MM.1S (cell line): ENCODE measurements at regions not wholly inside any gene's neighbourhood (a gene's known extent, or its start where the extent isn't known, plus 50 kb on each side); places are given as distances from the start of the nearest gene placed in this dataset.

Experiments used
- CTCF ChIP-seq: fragments of 300-600 bp; sonication (generic); IDR thresholded peaks from 2 replicates; pipeline ENCODE4 v1.5.1; 2016; ENCODE audit warnings: antibody characterized with exemption, low read length, mixed read lengths
- EZH2 ChIP-seq: fragments of 300-600 bp; sonication (generic); optimal IDR thresholded peaks from 2 replicates; pipeline ENCODE3; 2017; ENCODE audit warnings: low read depth, mild to moderate bottlenecking, antibody characterized with exemption, low read length, mixed read lengths
- EZH2phosphoT487 ChIP-seq: fragments of 300-600 bp; sonication (generic); IDR thresholded peaks from 2 replicates; pipeline ENCODE4 v1.6.1; 2018; ENCODE audit warnings: antibody characterized with exemption, low read length

DNA sequence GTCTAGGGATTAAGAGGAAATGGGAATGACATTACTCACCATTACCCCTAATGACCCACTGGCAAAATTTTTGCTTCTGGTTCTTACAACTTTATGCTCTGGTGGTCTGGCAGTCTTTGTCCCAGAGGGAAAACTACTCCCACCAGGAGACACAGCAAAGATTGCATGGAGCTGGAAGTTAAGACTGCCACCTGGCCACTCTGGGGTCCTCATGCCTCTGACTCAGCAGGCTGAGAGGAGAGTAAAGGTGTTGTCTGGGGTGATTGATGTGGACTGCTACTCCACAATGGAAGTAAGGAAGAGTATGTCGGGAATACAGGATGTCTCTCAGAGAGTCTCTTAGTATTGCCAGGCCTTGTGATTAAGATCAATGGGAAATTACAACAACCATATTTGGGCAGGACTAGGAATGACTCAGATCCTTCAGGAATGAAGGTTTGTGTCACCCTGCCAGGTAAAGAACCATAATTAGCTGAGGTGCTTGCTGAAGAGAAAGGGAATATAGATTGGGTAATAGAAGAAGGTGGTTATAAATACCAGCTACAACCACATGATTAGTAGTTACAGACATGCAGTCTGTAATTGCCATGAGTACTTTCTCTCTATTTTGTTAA is 215.5 kb downstream of the GPAT3 start:
- TF ChIP-seq CTCF (no peak), EZH2phosphoT487 (no peak), EZH2 (no peak)
